ENCODE measurements at regions not wholly inside any gene's neighbourhood (a gene's known extent, or its start where the extent isn't known, plus 50 kb on each side); places are given as distances from the start of the nearest gene placed in this dataset.

DNA sequence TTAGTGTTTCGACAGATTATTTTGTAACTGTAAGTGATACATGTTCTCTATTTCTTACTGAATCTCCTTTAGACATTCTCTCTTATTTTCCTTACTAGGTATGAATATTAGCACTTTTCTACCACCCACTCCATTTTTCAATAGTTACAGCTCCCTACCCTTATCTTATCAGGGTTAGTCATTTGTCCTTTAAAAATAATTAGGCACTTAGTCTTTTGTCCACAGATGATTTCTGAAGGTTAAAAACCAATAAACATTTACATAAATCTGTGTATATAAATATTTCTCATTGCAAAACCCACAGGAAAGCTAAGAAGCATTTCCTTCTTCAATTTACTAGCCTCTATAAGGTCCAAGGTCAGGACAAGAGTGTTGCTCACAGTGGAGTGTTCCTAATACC lies 624.1 kb upstream of the MIR17HG start:
- TF ChIP-seq, protein P1, sequence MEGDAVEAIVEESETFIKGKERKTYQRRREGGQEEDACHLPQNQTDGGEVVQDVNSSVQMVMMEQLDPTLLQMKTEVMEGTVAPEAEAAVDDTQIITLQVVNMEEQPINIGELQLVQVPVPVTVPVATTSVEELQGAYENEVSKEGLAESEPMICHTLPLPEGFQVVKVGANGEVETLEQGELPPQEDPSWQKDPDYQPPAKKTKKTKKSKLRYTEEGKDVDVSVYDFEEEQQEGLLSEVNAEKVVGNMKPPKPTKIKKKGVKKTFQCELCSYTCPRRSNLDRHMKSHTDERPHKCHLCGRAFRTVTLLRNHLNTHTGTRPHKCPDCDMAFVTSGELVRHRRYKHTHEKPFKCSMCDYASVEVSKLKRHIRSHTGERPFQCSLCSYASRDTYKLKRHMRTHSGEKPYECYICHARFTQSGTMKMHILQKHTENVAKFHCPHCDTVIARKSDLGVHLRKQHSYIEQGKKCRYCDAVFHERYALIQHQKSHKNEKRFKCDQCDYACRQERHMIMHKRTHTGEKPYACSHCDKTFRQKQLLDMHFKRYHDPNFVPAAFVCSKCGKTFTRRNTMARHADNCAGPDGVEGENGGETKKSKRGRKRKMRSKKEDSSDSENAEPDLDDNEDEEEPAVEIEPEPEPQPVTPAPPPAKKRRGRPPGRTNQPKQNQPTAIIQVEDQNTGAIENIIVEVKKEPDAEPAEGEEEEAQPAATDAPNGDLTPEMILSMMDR (IDR thresholded peaks at IDR 0.05), result no peak
- TF ChIP-seq JUN (CRISPR knock-in tag; IDR thresholded peaks at IDR 0.05), result no peak
